NCI-H128 (cell line): ENCODE measurements at regions not wholly inside any gene's neighbourhood (a gene's known extent, or its start where the extent isn't known, plus 50 kb on each side); places are given as distances from the start of the nearest gene placed in this dataset.
"Not testable (repeated sequence)": the region's sequence is repeated elsewhere in the genome, so short reads cannot be mapped to it uniquely, and the experiment has no call there.

Source experiments
- DNase-seq: peaks from one replicate; lab custom pipeline; 2025; ENCODE audit not compliant: unreplicated experiment; lab: John Stamatoyannopoulos, UW

DNA sequence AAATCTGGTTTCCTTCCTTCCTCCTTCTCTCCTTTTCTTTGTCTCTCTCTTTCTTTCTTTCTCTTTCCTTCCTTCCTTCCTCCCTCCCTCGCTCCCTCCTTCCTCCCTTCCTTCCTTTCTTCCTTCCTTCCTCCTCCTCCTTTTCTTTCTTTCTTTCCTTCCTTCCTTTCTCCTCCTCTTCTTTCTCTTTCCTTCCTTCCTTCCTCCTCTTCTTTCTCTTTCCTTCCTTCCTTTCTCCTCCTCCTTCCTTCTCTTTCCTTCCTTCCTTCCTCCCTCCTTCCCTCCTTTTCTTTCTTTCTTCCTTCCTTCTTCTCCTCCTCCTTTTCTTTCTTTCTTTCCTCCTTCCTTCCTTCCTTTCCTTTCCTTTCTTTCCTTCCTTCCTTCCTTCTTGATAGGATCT lies 61.2 kb downstream of the VIP start:
- DNase-seq: no peak

DNA sequence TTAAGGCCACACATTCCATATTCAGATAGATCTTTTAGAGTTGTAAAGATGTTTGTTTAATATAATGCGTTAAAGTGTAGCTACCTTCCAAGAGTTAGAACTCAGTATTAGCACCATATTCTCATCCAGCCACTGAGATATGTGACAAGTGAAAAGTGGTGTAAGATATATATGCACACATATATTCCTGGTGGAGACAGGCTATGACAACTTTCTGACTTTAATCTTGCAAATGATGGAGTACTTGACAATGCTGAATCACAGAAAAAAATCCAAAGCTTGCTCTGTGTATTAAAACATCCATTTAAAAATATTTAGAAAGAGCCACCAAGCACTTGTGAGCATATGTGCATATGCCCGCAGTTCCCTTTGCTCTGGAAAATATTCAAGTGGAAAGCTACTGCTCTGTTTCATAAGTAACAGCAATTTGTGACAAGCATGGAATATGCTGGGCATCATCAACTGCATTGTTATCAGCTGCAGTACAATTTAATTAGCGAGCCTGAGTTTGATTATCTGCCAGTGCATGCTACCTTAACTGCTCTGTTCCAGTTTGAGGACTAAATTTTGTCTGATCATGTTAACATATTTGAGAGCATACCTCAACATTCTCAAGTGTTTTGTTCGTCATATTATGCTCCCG lies 64.8 kb downstream of the VIP start:
- DNase-seq: no peak

DNA sequence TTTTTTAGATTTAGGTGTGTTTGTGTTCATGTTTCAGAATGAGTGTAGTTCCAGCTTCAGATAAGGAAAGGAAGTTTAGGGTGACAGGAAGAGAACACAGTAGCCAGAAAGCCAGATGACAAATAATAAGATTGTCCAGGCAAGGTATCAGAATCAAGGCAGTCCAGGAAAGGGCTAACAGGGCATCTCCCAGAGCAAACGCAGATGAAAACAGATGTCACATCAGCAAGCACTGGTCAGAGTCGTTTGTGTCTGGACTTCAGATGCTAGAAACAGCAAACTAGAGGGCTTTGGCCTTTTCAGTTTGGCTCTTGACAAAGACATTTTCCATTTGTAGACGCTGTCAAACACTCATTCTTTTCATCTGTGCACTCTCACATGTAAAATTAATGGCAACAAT lies 65.5 kb downstream of the VIP start:
- DNase-seq: no peak

DNA sequence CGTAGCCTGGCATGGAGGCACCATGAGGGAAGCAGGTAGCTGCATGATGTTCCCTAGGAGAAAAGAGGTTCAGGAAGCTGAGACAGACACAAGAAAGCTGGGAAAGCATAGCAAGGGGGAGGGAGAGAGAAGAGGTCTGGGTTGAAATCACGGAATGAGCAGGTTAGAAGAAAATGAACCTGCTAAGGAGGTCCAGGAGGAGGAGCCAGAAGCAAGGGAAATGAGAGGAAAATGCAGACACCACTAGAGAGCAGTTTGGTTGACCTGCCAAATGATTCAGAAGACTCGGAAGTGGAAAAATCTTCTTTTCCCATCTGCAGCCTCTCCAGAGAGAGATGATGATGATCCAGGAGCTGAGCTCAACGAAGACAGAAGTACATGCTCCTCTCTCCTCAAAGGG lies 70.9 kb downstream of the VIP start:
- DNase-seq: no peak

DNA sequence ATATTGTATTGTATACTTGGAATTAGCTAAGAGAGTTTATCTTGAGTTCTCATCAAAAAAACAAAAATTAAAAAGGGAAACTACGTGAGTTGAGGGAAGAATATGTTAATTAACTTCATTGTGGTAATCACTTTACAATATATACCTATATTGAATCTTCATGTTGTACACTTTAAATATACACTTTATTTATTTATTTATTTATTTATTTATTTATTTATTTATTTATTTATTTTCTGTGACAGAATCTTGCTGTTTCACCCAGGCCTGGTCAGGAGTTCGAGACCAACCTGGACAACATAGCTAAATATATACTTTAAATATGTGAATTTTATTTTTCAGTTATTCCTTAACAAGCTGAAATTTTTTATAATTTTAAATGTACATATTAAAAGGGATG lies 74.1 kb downstream of the VIP start:
- DNase-seq: no peak

DNA sequence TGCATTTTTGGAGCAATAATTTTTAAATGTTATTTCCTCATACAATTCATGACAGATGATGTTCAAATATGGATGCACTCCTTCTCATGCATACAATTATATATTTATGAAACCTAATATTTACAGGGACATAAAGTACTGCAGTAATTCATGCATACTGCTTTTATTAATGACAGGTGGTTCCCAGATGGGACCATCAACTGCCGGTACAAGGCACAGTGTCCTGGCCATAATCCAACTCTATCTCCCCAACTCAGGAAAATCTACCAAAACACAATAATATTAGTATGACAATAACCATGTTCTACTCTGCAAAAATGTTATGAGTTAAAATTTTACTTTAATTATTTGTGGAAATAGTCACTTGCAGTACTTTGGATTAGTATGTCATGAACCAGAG lies 77.8 kb downstream of the VIP start:
- no peak for DNase-seq

GRCh38 chr6:152834366-152834765 lies 83.8 kb downstream of the VIP start:
- not testable (repeated sequence) for DNase-seq

DNA sequence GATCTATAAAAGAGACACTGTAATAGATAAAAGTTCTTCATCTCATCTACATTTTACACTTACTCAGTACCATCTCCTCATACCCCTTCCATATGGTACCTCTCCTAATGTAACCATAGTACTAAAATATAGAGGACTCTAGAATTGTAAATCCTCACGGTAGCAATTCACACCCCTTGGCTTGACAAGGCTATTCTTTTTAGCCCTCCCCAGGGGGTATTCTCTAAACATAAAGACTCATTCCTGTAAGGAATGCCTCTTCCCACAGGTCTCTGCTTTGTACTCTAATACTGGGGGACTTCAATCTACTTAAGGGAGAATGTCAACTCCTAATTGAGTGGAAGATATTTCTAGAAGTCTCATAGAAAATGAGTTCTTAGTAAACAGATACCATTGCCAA lies 85.9 kb downstream of the VIP start:
- no peak for DNase-seq

DNA sequence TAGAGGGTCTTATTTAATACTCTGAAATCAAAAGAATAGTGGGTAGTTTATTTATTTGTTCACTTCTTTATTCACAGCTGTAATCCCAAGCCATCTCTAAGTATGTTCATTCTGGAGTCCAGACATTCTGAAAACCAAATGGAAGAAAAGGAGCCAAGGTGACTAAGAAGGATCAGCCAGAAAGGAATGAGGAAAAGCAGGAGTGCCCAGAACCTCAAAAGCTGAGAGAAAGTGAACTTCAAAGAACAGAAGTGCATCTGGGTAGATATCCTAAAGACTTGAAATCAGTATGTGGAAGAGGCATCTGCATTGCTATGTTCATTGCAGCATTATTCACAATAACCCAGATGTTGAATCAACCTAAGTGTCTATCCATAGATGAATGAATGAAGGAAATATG lies 94.8 kb downstream of the VIP start:
- no peak for DNase-seq

DNA sequence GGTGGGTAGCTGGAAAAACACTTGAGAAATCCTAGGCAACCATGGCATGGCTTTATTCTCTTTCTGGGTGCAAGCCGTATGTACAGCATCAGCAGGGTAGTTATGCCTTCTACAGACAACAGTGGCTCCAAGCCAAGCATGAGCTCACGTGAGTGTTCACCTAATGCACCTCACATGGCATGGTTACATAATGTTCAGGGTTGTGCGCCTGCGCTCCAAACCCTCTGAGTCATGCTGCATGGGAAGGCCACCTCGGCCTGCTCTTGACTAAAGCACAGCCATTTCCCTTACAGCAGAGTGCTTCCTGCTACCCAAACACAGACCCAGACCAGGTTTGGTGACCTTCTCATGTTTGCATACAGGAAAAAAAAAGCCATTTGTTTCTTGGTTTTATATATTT lies 96.2 kb downstream of the VIP start:
- no peak for DNase-seq

- no peak for DNase-seq
Measured at GRCh38 chr6:152848919-152849318, 98.3 kb downstream of the VIP start.

GRCh38 chr6:152854086-152854795 lies 103.6 kb downstream of the VIP start:
- DNase-seq: no peak

- no peak for DNase-seq
Measured at GRCh38 chr6:152858141-152858540, 107.5 kb downstream of the VIP start.

GRCh38 chr6:152859225-152859624 lies 108.6 kb downstream of the VIP start:
- DNase-seq: no peak

DNA sequence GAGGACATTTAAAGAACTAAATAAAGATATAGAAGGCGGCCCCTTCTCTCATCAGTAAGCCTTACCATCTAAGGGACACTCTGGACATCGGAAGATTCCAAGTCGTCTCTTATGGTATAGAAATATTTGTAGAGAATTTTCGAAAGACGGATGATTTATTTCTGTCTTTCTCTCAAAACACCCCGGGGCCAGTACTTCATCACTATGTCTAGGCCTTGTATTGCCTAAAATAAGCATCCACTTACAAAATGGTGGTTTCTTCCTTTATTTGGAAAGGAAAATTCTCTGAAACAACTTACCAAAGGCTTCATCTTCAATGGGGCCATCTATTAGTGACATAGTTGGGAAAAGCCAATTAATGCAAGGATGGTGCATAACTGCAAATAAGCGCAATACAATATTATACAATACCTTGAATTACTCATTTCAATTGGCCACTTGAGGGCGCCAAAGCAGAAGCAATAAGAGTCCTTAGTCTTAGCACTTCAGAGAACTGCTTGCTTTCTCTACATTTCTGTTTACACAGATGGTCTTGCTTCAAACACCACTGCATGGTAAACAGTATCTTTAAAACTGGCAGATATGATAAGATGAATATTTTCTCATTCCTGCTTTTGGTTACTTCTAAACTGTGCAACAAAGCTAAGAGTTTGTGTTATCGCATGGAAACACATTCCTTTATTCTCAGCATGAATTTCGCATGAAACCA lies 113.2 kb downstream of the VIP start:
- DNase-seq: peak; percentile 23

DNA sequence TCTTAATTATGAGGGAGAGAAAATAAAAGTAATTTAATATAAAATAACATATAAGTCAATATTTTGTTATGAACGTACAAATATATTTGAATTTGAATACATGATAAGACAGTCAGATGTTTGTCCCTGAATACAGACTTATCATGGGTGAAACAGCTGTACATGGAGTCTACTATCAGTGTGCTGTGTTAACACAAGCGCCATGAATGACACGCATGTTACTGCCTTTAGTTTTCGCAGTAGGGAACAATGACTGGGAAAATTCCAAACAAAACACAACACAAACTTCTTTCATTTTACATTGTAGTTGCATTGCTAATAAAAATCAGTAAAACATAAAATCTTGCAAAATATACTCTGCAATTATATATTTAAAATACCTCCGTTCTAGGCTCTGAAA lies 108.6 kb downstream of the FBXO5 start:
- no peak for DNase-seq

- DNase-seq: no peak
Measured at GRCh38 chr6:152874846-152875568, 107.8 kb downstream of the FBXO5 start.

DNA sequence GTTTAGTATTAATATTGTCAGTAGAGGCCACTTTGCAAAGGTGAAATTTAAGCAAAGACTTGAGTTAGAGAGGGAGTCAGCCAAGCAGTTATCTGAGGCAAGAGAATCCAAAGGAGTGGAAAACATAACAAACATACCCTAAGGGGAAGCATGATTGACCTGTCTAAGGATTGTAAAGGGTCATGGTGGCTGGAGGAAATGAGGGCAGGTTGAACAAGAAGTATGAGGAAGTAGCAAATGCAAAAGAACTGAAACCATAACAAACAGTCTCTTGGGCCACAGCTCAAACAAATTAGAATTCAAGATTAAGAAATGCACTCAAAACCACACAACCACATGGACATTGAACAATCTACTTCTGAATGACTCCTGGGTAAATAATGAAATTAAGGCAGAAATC lies 103.2 kb downstream of the FBXO5 start:
- DNase-seq: no peak

GRCh38 chr6:152893187-152893586 lies 89.7 kb downstream of the FBXO5 start:
- DNase-seq: no peak

DNA sequence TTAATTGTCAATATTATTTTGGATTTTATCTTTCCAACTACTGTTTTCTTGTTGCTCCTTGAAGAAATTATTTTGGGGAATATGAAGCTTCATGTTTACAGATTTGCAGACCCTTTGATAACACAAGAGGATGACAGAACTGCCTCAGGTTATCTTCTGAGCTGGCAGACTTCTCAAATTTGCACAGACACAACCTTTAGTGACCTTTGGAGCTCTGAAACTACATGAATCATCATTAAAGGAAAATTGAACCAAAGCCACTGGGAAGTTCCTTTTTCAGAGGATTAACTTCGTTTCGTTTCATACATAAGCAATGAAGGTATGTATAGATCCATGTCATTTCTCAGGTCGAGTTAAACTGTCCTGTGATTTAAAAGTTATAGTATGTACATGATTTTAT lies 85.9 kb downstream of the FBXO5 start:
- no peak for DNase-seq

DNA sequence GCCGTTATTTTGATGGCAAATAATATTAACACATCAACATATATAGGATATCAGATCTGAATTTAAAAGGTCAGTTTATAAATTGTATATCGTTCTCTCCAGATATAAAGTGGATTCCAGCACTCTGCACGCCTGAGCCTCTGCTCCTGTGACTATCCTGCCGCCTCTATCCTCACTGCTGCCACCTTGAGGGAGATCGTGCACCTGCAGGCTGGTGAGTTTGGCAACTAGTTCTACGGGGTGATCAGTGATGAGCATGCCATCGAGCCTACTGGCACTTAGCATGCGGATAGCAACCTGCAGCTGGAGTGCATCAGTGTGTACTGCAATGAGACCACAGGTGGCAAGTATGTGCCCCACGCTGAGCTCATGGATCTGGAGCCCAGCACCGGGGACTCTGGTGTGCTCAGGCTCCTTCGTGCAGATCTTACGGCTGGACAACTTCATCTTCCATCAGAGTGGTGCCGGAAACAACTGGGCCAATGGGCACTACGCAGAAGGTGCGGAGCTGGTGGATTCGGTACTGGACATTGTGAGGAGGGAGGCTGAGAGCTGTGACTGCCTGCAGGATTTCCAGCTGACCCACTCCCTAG lies 84.9 kb downstream of the FBXO5 start:
- no peak for DNase-seq
